ENCODE measurements at regions not wholly inside any gene's neighbourhood (a gene's known extent, or its start where the extent isn't known, plus 50 kb on each side); places are given as distances from the start of the nearest gene placed in this dataset.
"Not testable (repeated sequence)": the region's sequence is repeated elsewhere in the genome, so short reads cannot be mapped to it uniquely, and the experiment has no call there.

GRCh38 chr4:92241094-92241493 is 62.7 kb upstream of the GRID2 start:
- no peak for DNase-seq

GRCh38 chr4:92246384-92246783 is 57.4 kb upstream of the GRID2 start:
- DNase-seq = no peak

GRCh38 chr4:92249541-92249940 is 54.2 kb upstream of the GRID2 start:
- peak; percentile 15 for DNase-seq

DNA sequence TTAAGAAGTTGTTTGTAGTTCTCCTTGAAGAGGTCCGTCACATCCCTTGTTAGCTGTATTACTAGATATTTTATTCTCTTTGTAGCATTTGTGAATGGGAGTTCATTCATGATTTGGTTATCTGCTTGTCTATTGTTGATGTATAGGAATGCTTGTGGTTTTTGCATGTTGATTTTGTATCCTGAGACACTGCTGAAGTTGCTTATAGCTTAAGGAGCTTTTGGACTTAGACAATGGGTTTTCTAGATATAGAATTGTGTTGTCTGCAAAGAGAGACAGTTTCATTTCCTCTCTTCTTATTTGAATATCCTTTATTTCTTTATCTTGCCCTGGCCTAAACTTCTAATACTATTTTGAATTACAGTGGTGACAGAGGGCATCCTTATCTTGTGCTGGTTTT is 52.1 kb upstream of the GRID2 start:
- no peak for DNase-seq

- DNase-seq = not testable (repeated sequence)
Observed at GRCh38 chr4:92252358-92252757, 51.4 kb upstream of the GRID2 start.

DNA sequence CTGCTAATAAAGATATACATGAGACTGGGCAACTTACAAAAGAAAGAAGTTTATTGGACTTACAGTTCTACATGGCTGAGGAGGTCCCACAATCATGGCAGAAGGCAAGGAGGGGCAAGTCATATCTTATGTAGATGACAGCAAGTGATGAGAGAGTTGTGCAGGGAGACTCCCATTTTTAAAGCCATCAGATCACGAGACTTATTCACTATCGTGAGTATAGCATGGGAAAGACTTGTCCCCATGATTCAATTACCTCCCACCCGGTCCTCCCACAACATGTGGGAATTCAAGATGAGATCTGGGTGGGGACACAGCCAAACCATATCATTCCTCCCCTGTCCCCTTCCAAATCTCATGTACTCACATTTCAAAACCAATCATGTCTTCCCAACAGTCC is 50.9 kb upstream of the GRID2 start:
- no peak for DNase-seq

GRCh38 chr4:92253550-92253949 is 50.2 kb upstream of the GRID2 start:
- DNase-seq = no peak

All from midbrain (tissue), 1 donor.